ENCODE measurements at regions not wholly inside any gene's neighbourhood (a gene's known extent, or its start where the extent isn't known, plus 50 kb on each side); places are given as distances from the start of the nearest gene placed in this dataset.

GRCh38 chr2:7333189-7333765, 416.1 kb downstream of the RNF144A start:
- Histone ChIP-seq H3K9me2 (ENCODE audit: insufficient read depth, low read length) (no peaks in the 10 kb centered on the region), H3K9me3 (ENCODE audit: low read length) (no peaks in the 10 kb centered on the region), H3K4me2 (ENCODE audit: low read length) (no peak overlapping the region), H3K79me2 (replicated peaks; ENCODE audit: insufficient read depth, low read length) (no peaks in the 10 kb centered on the region), H3K36me3 (ENCODE audit: insufficient read depth, low read length) (no peaks in the 10 kb centered on the region), H3K9ac (ENCODE audit: low read length) (no peak overlapping the region), H3K4me3 (ENCODE audit: low read length) (no peak overlapping the region), H3K27ac (ENCODE audit: low read length) (no peak overlapping the region), H3K27me3 (ENCODE audit: insufficient read depth, low read depth, low read length) (no peaks in the 10 kb centered on the region), H3F3A (ENCODE audit: insufficient read depth, low read length, poor library complexity, severe bottlenecking) (no peaks in the 10 kb centered on the region), H2AFZ (ENCODE audit: low read depth, low read length) (no peak overlapping the region), H4K20me1 (ENCODE audit: insufficient read depth) (no peaks in the 10 kb centered on the region)
- TF ChIP-seq EP300 (conservative IDR thresholded peaks at IDR 0.05; ENCODE audit: poor library complexity, severe bottlenecking) (no peak), SMC3 (conservative IDR thresholded peaks at IDR 0.05; ENCODE audit: poor library complexity) (no peak), POLR2AphosphoS5 (IDR thresholded peaks at IDR 0.05) (no peak), MXI1 (conservative IDR thresholded peaks at IDR 0.05; ENCODE audit: poor library complexity, severe bottlenecking) (no peak), TAF1 (IDR thresholded peaks at IDR 0.05; ENCODE audit: low read depth) (no peak), EZH2 (IDR thresholded peaks at IDR 0.05; ENCODE audit: borderline replicate concordance, insufficient read depth, low read length, poor library complexity, severe bottlenecking) (no peak), RAD21 (conservative IDR thresholded peaks at IDR 0.05) (no peak)
- TF ChIP-seq, protein P1, sequence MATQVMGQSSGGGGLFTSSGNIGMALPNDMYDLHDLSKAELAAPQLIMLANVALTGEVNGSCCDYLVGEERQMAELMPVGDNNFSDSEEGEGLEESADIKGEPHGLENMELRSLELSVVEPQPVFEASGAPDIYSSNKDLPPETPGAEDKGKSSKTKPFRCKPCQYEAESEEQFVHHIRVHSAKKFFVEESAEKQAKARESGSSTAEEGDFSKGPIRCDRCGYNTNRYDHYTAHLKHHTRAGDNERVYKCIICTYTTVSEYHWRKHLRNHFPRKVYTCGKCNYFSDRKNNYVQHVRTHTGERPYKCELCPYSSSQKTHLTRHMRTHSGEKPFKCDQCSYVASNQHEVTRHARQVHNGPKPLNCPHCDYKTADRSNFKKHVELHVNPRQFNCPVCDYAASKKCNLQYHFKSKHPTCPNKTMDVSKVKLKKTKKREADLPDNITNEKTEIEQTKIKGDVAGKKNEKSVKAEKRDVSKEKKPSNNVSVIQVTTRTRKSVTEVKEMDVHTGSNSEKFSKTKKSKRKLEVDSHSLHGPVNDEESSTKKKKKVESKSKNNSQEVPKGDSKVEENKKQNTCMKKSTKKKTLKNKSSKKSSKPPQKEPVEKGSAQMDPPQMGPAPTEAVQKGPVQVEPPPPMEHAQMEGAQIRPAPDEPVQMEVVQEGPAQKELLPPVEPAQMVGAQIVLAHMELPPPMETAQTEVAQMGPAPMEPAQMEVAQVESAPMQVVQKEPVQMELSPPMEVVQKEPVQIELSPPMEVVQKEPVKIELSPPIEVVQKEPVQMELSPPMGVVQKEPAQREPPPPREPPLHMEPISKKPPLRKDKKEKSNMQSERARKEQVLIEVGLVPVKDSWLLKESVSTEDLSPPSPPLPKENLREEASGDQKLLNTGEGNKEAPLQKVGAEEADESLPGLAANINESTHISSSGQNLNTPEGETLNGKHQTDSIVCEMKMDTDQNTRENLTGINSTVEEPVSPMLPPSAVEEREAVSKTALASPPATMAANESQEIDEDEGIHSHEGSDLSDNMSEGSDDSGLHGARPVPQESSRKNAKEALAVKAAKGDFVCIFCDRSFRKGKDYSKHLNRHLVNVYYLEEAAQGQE (IDR thresholded peaks at IDR 0.05; ENCODE audit: borderline replicate concordance) = no peak
- TF ChIP-seq, protein P2, sequence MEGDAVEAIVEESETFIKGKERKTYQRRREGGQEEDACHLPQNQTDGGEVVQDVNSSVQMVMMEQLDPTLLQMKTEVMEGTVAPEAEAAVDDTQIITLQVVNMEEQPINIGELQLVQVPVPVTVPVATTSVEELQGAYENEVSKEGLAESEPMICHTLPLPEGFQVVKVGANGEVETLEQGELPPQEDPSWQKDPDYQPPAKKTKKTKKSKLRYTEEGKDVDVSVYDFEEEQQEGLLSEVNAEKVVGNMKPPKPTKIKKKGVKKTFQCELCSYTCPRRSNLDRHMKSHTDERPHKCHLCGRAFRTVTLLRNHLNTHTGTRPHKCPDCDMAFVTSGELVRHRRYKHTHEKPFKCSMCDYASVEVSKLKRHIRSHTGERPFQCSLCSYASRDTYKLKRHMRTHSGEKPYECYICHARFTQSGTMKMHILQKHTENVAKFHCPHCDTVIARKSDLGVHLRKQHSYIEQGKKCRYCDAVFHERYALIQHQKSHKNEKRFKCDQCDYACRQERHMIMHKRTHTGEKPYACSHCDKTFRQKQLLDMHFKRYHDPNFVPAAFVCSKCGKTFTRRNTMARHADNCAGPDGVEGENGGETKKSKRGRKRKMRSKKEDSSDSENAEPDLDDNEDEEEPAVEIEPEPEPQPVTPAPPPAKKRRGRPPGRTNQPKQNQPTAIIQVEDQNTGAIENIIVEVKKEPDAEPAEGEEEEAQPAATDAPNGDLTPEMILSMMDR (IDR thresholded peaks at IDR 0.05; ENCODE audit: poor library complexity, severe bottlenecking) = no peak

DNA sequence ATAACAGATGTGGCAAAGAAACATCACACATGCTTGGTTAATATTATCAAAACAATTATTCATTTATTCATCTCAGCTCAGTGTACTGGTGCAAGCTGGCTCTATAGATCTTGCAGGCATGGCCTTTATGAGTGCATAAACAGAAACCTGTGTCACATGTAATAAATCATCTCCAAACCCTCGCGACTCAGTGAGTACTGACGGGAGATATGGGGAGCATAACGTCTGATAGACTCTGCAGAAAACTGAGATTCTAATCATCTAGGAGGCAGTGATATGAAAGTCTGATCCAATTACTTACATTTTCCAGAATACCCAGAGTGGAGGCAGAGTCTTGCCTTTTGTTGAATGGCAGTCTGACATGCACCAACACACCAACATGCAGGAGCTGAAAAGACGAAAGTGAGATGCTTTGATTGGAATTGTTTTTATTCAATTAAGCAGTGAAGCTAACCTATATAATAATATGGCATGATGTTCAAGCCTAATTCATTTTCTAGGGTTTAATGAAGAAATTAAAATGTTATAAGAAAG, 416.8 kb downstream of the RNF144A start:
- Histone ChIP-seq H3K9ac (ENCODE audit: low read length) (no peak overlapping the region), H3K27me3 (ENCODE audit: insufficient read depth, low read depth, low read length) (no peaks in the 10 kb centered on the region), H3K36me3 (ENCODE audit: insufficient read depth, low read length) (no peaks in the 10 kb centered on the region), H3K4me3 (ENCODE audit: low read length) (no peak overlapping the region), H2AFZ (ENCODE audit: low read depth, low read length) (no peak overlapping the region), H3K4me2 (ENCODE audit: low read length) (no peak overlapping the region), H3F3A (ENCODE audit: insufficient read depth, low read length, poor library complexity, severe bottlenecking) (no peaks in the 10 kb centered on the region), H3K27ac (ENCODE audit: low read length) (no peak overlapping the region), H4K20me1 (ENCODE audit: insufficient read depth) (no peaks in the 10 kb centered on the region), H3K79me2 (replicated peaks; ENCODE audit: insufficient read depth, low read length) (no peaks in the 10 kb centered on the region), H3K9me3 (ENCODE audit: low read length) (no peaks in the 10 kb centered on the region), H3K9me2 (ENCODE audit: insufficient read depth, low read length) (no peaks in the 10 kb centered on the region)
- no peak for TF ChIP-seq EZH2 (IDR thresholded peaks at IDR 0.05; ENCODE audit: borderline replicate concordance, insufficient read depth, low read length, poor library complexity, severe bottlenecking)

All from neural cell (in vitro differentiated cells).